ENCODE measurements at regions not wholly inside any gene's neighbourhood (a gene's known extent, or its start where the extent isn't known, plus 50 kb on each side); places are given as distances from the start of the nearest gene placed in this dataset.

GRCh38 chr3:34267088-34267487 lies 468.7 kb downstream of the PDCD6IP start:
- intact Hi-C loops (cut with micrococcal nuclease; ENCODE audit: unreplicated experiment) = no loop called here
- no peaks in the 10 kb centered on the region for H3F3A ChIP-seq (ENCODE audit: insufficient read depth, low read depth)
- H4K20me1 ChIP-seq (ENCODE audit: insufficient read depth) = no peaks in the 10 kb centered on the region
- no peak overlapping the region for H3K27ac ChIP-seq
- DNase-seq = no peak
- no peaks in the 10 kb centered on the region for H3K9me3 ChIP-seq (ENCODE audit: insufficient read depth, low read depth)
- H2AFZ ChIP-seq = no peak overlapping the region
- BruUV-seq (replicated peaks) = no TSS peak
- H3K9me2 ChIP-seq (ENCODE audit: insufficient read depth) = no peaks in the 10 kb centered on the region
- H3K4me2 ChIP-seq = no peak overlapping the region
- no peak overlapping the region for H3K4me3 ChIP-seq
- POLR2A ChIA-PET (ENCODE audit: unreplicated experiment) = no interaction called here
- H3K36me3 ChIP-seq (ENCODE audit: low read depth) = no peaks in the 10 kb centered on the region
- CTCF ChIA-PET = no interaction called here
- no peaks in the 10 kb centered on the region for H3K79me2 ChIP-seq (ENCODE audit: low read depth)
- TF ChIP-seq EZH2 (IDR thresholded peaks at IDR 0.05; ENCODE audit: low read depth) = no peak
- TF ChIP-seq, protein P1, sequence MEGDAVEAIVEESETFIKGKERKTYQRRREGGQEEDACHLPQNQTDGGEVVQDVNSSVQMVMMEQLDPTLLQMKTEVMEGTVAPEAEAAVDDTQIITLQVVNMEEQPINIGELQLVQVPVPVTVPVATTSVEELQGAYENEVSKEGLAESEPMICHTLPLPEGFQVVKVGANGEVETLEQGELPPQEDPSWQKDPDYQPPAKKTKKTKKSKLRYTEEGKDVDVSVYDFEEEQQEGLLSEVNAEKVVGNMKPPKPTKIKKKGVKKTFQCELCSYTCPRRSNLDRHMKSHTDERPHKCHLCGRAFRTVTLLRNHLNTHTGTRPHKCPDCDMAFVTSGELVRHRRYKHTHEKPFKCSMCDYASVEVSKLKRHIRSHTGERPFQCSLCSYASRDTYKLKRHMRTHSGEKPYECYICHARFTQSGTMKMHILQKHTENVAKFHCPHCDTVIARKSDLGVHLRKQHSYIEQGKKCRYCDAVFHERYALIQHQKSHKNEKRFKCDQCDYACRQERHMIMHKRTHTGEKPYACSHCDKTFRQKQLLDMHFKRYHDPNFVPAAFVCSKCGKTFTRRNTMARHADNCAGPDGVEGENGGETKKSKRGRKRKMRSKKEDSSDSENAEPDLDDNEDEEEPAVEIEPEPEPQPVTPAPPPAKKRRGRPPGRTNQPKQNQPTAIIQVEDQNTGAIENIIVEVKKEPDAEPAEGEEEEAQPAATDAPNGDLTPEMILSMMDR (conservative IDR thresholded peaks at IDR 0.05) = no peak
- H3K27me3 ChIP-seq (ENCODE audit: insufficient read depth, low read depth) = no peaks in the 10 kb centered on the region
- no peaks in the 10 kb centered on the region for H3K4me1 ChIP-seq (replicated peaks; ENCODE audit: insufficient read depth)

DNA sequence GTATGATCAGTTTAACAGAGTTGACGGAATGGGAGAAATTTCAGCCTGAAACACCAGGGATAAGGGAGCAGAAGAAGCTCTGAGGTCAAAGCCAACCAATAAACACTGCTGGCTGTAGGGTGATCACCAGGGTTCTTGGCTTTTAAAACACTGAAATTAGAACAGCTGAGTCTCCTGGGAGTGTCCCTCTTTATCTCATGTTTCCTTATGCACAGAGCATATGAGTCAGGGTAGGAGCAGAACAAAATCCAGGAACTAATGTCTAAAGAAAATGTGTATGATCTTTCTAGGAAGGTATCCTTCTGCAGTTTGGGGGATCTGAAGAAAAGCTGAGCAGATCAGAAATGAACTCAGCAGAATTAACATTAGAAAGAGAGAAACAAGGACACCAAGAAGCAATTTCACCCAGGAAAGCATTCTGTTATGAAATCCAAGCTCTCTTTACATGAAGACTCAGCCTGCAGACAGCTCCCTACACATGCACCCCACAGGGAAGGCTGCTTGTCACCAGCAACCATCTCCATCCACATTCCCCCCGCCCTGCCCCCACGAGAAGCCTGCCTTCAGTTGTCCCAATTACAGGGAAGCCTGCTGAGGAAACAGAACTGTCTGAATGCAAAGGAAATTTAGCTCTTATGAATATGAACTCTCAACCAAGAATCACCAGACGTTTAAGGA lies 469.7 kb downstream of the PDCD6IP start:
- ChIA-PET POLR2A (ENCODE audit: unreplicated experiment) (no interaction called here), CTCF (no interaction called here)
- no peaks in the 10 kb centered on the region for H3K27me3 ChIP-seq (ENCODE audit: insufficient read depth, low read depth)
- intact Hi-C loops (cut with micrococcal nuclease; ENCODE audit: unreplicated experiment) = no loop called here
- no peak overlapping the region for H2AFZ ChIP-seq
- no TSS peak for BruUV-seq (replicated peaks)
- no peak overlapping the region for H3K27ac ChIP-seq
- no peak for DNase-seq
- TF ChIP-seq EZH2 (IDR thresholded peaks at IDR 0.05; ENCODE audit: low read depth) = no peak
- TF ChIP-seq, protein P1 (conservative IDR thresholded peaks at IDR 0.05) = no peak
- no peaks in the 10 kb centered on the region for H3F3A ChIP-seq (ENCODE audit: insufficient read depth, low read depth)
- no peaks in the 10 kb centered on the region for H3K9me3 ChIP-seq (ENCODE audit: insufficient read depth, low read depth)
- no peaks in the 10 kb centered on the region for H3K79me2 ChIP-seq (ENCODE audit: low read depth)
- no peak overlapping the region for H3K4me2 ChIP-seq
- no peaks in the 10 kb centered on the region for H3K9me2 ChIP-seq (ENCODE audit: insufficient read depth)
- no peak overlapping the region for H3K4me3 ChIP-seq
- H3K4me1 ChIP-seq (replicated peaks; ENCODE audit: insufficient read depth) = no peaks in the 10 kb centered on the region
- no peaks in the 10 kb centered on the region for H4K20me1 ChIP-seq (ENCODE audit: insufficient read depth)
- H3K36me3 ChIP-seq (ENCODE audit: low read depth) = no peaks in the 10 kb centered on the region

DNA sequence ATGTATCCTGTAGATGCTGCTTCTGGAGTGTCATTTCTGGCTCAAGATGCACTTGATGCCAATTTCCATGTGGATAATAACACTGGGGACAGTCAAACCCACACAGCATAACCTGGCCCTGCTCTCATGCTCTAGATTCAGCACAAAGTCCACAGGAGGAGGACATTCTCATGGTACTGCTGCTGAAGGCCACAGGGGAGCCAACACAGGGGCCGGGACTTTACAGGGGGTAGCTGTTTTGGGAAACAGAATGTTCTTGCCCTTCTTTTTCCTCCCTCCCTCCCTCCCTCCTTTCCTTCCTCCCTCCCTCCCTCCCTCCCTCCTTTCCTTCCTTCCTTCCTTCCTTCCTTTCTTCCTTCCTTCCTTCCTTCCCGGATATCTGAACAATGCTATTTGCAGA lies 477.4 kb downstream of the PDCD6IP start:
- no peaks in the 10 kb centered on the region for H3F3A ChIP-seq (ENCODE audit: insufficient read depth, low read depth)
- H3K4me1 ChIP-seq (replicated peaks; ENCODE audit: insufficient read depth) = no peaks in the 10 kb centered on the region
- no peaks in the 10 kb centered on the region for H3K9me2 ChIP-seq (ENCODE audit: insufficient read depth)
- H4K20me1 ChIP-seq (ENCODE audit: insufficient read depth) = no peaks in the 10 kb centered on the region
- no peak overlapping the region for H3K4me3 ChIP-seq
- H3K4me2 ChIP-seq = no peak overlapping the region
- H2AFZ ChIP-seq = no peak overlapping the region
- TF ChIP-seq EZH2 (IDR thresholded peaks at IDR 0.05; ENCODE audit: low read depth) = no peak
- TF ChIP-seq, protein P1 (conservative IDR thresholded peaks at IDR 0.05) = no peak
- no TSS peak for BruUV-seq (replicated peaks)
- H3K36me3 ChIP-seq (ENCODE audit: low read depth) = no peaks in the 10 kb centered on the region
- DNase-seq = no peak
- no peaks in the 10 kb centered on the region for H3K9me3 ChIP-seq (ENCODE audit: insufficient read depth, low read depth)
- no peak overlapping the region for H3K27ac ChIP-seq
- H3K79me2 ChIP-seq (ENCODE audit: low read depth) = no peaks in the 10 kb centered on the region
- H3K27me3 ChIP-seq (ENCODE audit: insufficient read depth, low read depth) = no peaks in the 10 kb centered on the region
- intact Hi-C loops (cut with micrococcal nuclease; ENCODE audit: unreplicated experiment) = no loop called here
- ChIA-PET POLR2A (ENCODE audit: unreplicated experiment) (no interaction called here), CTCF (no interaction called here)
